A549 (cell line): ENCODE measurements at regions not wholly inside any gene's neighbourhood (a gene's known extent, or its start where the extent isn't known, plus 50 kb on each side); places are given as distances from the start of the nearest gene placed in this dataset.

Experiments
- ATAC-seq, 2 experiments: fragments of 200-7000 bp in 1 of 2; fragments of >200 bp in 1 of 2; cut with Nextera tagmentation in 1 of 2; cut with Tn5 transposase in 1 of 2; 3 replicates each; pipeline versions ENCODE4 v1.8.0 to v1.9.1; 2018 to 2020; ENCODE audit warnings: mild to moderate bottlenecking in 1 of 2, moderate library complexity in 1 of 2
- CTCF ChIA-PET: fragments of 300-600 bp; sonication (Branson Sonifier 250); formaldehyde crosslinking; extraction: SDS; loops from one replicate; lab custom pipeline; 2021; ENCODE audit warnings: antibody characterized with exemption, inconsistent platforms; lab: Yijun Ruan, JAX
- POLR2A ChIA-PET: fragments of 350-600 bp; formaldehyde crosslinking; extraction: SDS; loops from one replicate; lab custom pipeline; 2021; ENCODE audit warnings: antibody characterized with exemption, inconsistent platforms; lab: Yijun Ruan, JAX
- DNase-seq, 2 experiments: peaks; one replicate each; pipeline versions ENCODE4 v3.0.0 to v3.0.0-alpha.2; 2011 to 2016; ENCODE audit warnings: low read depth in 1 of 2, low spot score in 1 of 2
- FAIRE-seq: peaks from 2 replicates; lab custom pipeline; 2011; peaks lifted over from hg19 to GRCh38; lab: Jason Lieb, UNC
- H3K27ac ChIP-seq, 2 experiments: fragments of >200 bp; sonication (Bioruptor Twin); formaldehyde crosslinking; 3 replicates each; pipeline ENCODE4 v1.5.1; 2016 to 2017
- H3K4me1 ChIP-seq: fragments of >200 bp; sonication (Bioruptor Twin); formaldehyde crosslinking; 3 replicates; pipeline ENCODE4 v1.6.1; 2016
- H3K4me2 ChIP-seq: fragments of >200 bp; sonication (Bioruptor Twin); formaldehyde crosslinking; 3 replicates; pipeline ENCODE4 v1.6.1; 2016
- H3K4me3 ChIP-seq: fragments of >200 bp; sonication (Bioruptor Twin); formaldehyde crosslinking; 3 replicates; pipeline ENCODE4 v1.5.1; 2016
- H3K9me3 ChIP-seq: fragments of >200 bp; sonication (Bioruptor Twin); formaldehyde crosslinking; 3 replicates; pipeline ENCODE4 v1.6.1; 2016
- ATOH8 ChIP-seq: fragments of 250-450 bp; sonication (Bioruptor Pico); IDR thresholded peaks from 2 replicates; pipeline ENCODE4 v1.5.0; 2020; ENCODE audit warnings: low read depth, mild to moderate bottlenecking, moderate library complexity
- BCL3 ChIP-seq: fragments of >200 bp; sonication (Bioruptor Twin); formaldehyde crosslinking; IDR thresholded peaks from 3 replicates; pipeline ENCODE4 v1.6.1; 2016
- CBX2 ChIP-seq: fragments of 200-600 bp; sonication (generic); IDR thresholded peaks from 2 replicates; pipeline ENCODE4 v1.6.1; 2016; ENCODE audit warnings: low read depth, mild to moderate bottlenecking, borderline replicate concordance
- CBX8 ChIP-seq: fragments of 200-600 bp; sonication (generic); IDR thresholded peaks from 2 replicates; pipeline ENCODE4 v1.6.1; 2016
- CEBPB ChIP-seq, 2 experiments: fragments of >200 bp in 1 of 2; sonication (Bioruptor Twin) in 1 of 2; formaldehyde crosslinking in 1 of 2; IDR thresholded peaks; 2 replicates each; pipeline ENCODE4 v1.6.1; 2012 to 2016
- CHD2 ChIP-seq: fragments of 150-350 bp; IDR thresholded peaks from 2 replicates; pipeline ENCODE4 v1.6.1; 2014; ENCODE audit warnings: low read length; ENCODE audit not compliant: partially characterized antibody
- EHF ChIP-seq: fragments of 250-450 bp; sonication (Bioruptor Pico); IDR thresholded peaks from 2 replicates; pipeline ENCODE4 v1.5.0; 2020; ENCODE audit warnings: mild to moderate bottlenecking
- EHMT2 ChIP-seq: fragments of 200-600 bp; sonication (generic); IDR thresholded peaks from 2 replicates; pipeline ENCODE4 v1.6.1; 2016; ENCODE audit warnings: antibody characterized with exemption, low read depth, mild to moderate bottlenecking, moderate library complexity
- EP300 ChIP-seq, 2 experiments: fragments of >200 bp; sonication (Bioruptor Twin); formaldehyde crosslinking; IDR thresholded peaks; 2 replicates in 1 of 2; 3 replicates in 1 of 2; pipeline ENCODE4 v1.6.1; 2016 to 2017
- FOSB ChIP-seq: fragments of 250-450 bp; sonication (Bioruptor Pico); IDR thresholded peaks from 2 replicates; pipeline ENCODE4 v1.5.0; 2020; ENCODE audit warnings: mild to moderate bottlenecking, moderate library complexity
- FOSL2 ChIP-seq, 2 experiments: fragments of 450-650 bp in 1 of 2; fragments of >200 bp in 1 of 2; sonication (Bioruptor Twin) in 1 of 2; formaldehyde crosslinking; IDR thresholded peaks; 2 replicates each; pipeline versions ENCODE4 v1.5.0 to v1.6.1; 2016 to 2020; ENCODE audit warnings: mild to moderate bottlenecking in 1 of 2, moderate library complexity in 1 of 2
- GATA3 ChIP-seq: IDR thresholded peaks from 2 replicates; pipeline ENCODE4 v1.6.1; 2012; ENCODE audit warnings: borderline replicate concordance
- HDAC2 ChIP-seq: fragments of 200-600 bp; sonication (generic); IDR thresholded peaks from 2 replicates; pipeline ENCODE4 v1.6.1; 2016
- HOXB13 ChIP-seq: fragments of 250-450 bp; sonication (Bioruptor Pico); IDR thresholded peaks from 2 replicates; pipeline ENCODE4 v1.5.0; 2020; ENCODE audit warnings: low read depth, mild to moderate bottlenecking, moderate library complexity
- HOXB5 ChIP-seq: fragments of 250-450 bp; sonication (Bioruptor Pico); IDR thresholded peaks from 2 replicates; pipeline ENCODE4 v1.5.0; 2020; ENCODE audit warnings: mild to moderate bottlenecking, moderate library complexity
- JUNB ChIP-seq: fragments of >200 bp; sonication (Bioruptor Twin); formaldehyde crosslinking; IDR thresholded peaks from 2 replicates; pipeline ENCODE4 v1.6.1; 2016
- KDM1A ChIP-seq: fragments of 200-600 bp; sonication (generic); IDR thresholded peaks from 2 replicates; pipeline ENCODE4 v1.6.1; 2016; ENCODE audit warnings: low read depth, mild to moderate bottlenecking
- KDM5A ChIP-seq: fragments of 200-600 bp; sonication (generic); IDR thresholded peaks from 2 replicates; pipeline ENCODE4 v1.6.1; 2016; ENCODE audit warnings: antibody characterized with exemption, mild to moderate bottlenecking
- NFE2L2 ChIP-seq: fragments of 150-350 bp; conservative IDR thresholded peaks from 2 replicates; pipeline ENCODE4 v1.6.1; 2014; ENCODE audit warnings: low read length
- NPAS2 ChIP-seq: fragments of 250-450 bp; sonication (Bioruptor Pico); IDR thresholded peaks from 2 replicates; pipeline ENCODE4 v1.8.0; 2022; ENCODE audit warnings: mild to moderate bottlenecking, moderate library complexity, borderline replicate concordance
- POLR2AphosphoS2 ChIP-seq: conservative IDR thresholded peaks from 2 replicates; pipeline ENCODE4 v1.6.1; 2012; ENCODE audit warnings: low read length, improper control_type of control experiment, inconsistent platforms
- RAD21 ChIP-seq, 2 experiments: fragments of >200 bp in 1 of 2; sonication (Bioruptor Twin) in 1 of 2; formaldehyde crosslinking in 1 of 2; IDR thresholded peaks in 1 of 2; conservative IDR thresholded peaks in 1 of 2; 2 replicates in 1 of 2; 3 replicates in 1 of 2; pipeline ENCODE4 v1.6.1; 2012 to 2018; ENCODE audit warnings: inconsistent platforms in 1 of 2
- TP53 ChIP-seq: fragments of 250-450 bp; sonication (Bioruptor Pico); IDR thresholded peaks from 2 replicates; pipeline ENCODE4 v1.5.0; 2021; ENCODE audit warnings: mild to moderate bottlenecking, moderate library complexity
- ZC3H11A ChIP-seq: fragments of 450-650 bp; IDR thresholded peaks from 2 replicates; pipeline ENCODE4 v1.6.1; 2014; ENCODE audit warnings: antibody characterized with exemption, mild to moderate bottlenecking
- ZNF302 ChIP-seq: fragments of 250-450 bp; sonication (Bioruptor Pico); IDR thresholded peaks from 2 replicates; pipeline ENCODE4 v1.9.0; 2021; ENCODE audit warnings: inconsistent platforms, mild to moderate bottlenecking, moderate library complexity
- ZSCAN20 ChIP-seq: fragments of 250-450 bp; sonication (Bioruptor Pico); IDR thresholded peaks from 2 replicates; pipeline ENCODE4 v1.8.0; 2022; ENCODE audit warnings: mild to moderate bottlenecking, moderate library complexity
- WGBS: methylation state at CpG from one replicate; pipeline ENCODE4 v1.1.6; 2017; ENCODE audit errors: missing lambda C conversion rate; 5-methylcytosine and 5-hydroxymethylcytosine counted together
- TF ChIP-seq, protein P1 (sequence below): fragments of 450-650 bp; IDR thresholded peaks from 2 replicates; pipeline ENCODE4 v1.6.1; 2014; ENCODE audit warnings: antibody characterized with exemption

DNA sequence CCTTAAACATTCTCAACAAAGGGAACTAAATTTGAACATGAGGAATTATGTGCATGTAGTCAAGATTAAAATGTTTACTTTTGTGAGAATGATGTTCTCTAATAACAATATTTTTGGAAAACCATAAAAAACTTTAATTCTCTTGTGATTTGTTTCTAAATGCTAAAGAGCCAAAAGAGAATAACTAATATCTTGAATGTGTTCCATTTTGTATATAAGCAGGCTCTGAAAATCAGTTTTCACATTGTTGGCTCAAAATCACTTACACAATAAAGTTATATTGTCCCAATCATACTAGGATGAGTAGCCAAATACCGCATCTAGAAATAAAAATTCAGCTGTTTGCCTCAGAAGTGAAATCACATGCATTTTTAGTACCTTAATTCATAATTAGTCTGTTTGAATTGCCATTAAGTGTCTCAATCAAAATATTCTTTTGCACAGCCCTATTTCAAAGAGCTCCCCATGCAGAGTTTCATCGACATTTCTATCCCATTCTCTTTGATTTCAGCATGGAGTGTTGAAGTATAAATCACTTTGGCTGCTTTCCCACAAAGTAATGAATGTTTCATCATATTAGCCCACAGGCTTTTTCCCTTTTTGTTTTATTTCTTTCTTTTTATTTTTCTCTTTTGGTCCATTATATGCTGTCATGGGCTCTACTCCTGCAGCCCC is 420.3 kb upstream of the POM121L12 start:
- H3K4me1 ChIP-seq, result no peaks in the 10 kb centered on the region
- whole genome bisulfite sequencing, result 4% methylated on average over 2 of the region's 2 CpGs
- H3K4me3 ChIP-seq, result no peak overlapping the region
- DNase-seq, result no peak
- H3K9me3 ChIP-seq, result 0 out of 3 replicates have a peak, but pooled peaks cover 3% of the 10 kb centered on the region
- POLR2A ChIA-PET, result no interaction called here
- no peak for ATAC-seq
- TF ChIP-seq HOXB5 (no peak), FOSL2 (IDR thresholded peaks at IDR 0.05) (no peak), FOSL2 (CRISPR knock-in tag; IDR thresholded peaks at IDR 0.05) (no peak), EHF (CRISPR knock-in tag) (no peak), GATA3 (no peak), JUNB (no peak), CHD2 (no peak), ZSCAN20 (CRISPR knock-in tag) (no peak), NFE2L2 (no peak), EP300 (IDR thresholded peaks at IDR 0.05) (no peak), ZC3H11A (no peak), CBX8 (no peak), HDAC2 (no peak), POLR2AphosphoS2 (no peak), HOXB13 (CRISPR knock-in tag) (no peak), NPAS2 (CRISPR knock-in tag) (no peak)
- TF ChIP-seq, protein P1, sequence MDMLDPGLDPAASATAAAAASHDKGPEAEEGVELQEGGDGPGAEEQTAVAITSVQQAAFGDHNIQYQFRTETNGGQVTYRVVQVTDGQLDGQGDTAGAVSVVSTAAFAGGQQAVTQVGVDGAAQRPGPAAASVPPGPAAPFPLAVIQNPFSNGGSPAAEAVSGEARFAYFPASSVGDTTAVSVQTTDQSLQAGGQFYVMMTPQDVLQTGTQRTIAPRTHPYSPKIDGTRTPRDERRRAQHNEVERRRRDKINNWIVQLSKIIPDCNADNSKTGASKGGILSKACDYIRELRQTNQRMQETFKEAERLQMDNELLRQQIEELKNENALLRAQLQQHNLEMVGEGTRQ, result no peak
- TF ChIP-seq, all 56 proteins: peak for 0
- CTCF ChIA-PET, result no interaction called here
- FAIRE-seq, result no peak
- Histone ChIP-seq H3K27ac (no peak overlapping the region), H3K4me2 (no peak overlapping the region)

- no peak for FAIRE-seq
- H3K9me3 ChIP-seq, result 0 out of 3 replicates have a peak, but pooled peaks cover 3% of the 10 kb centered on the region
- no peak overlapping the region for H3K27ac ChIP-seq
- H3K4me3 ChIP-seq, result no peak overlapping the region
- H3K4me2 ChIP-seq, result no peak overlapping the region
- 11% methylated on average over 6 of the region's 6 CpGs for WGBS
- TF ChIP-seq KDM1A, result no peak
- ChIA-PET POLR2A (no interaction called here), CTCF (no interaction called here)
- no peak for DNase-seq
- no peak for ATAC-seq
- no peaks in the 10 kb centered on the region for H3K4me1 ChIP-seq
Observed at GRCh38 chr7:52609511-52609910, 425.9 kb upstream of the POM121L12 start.

DNA sequence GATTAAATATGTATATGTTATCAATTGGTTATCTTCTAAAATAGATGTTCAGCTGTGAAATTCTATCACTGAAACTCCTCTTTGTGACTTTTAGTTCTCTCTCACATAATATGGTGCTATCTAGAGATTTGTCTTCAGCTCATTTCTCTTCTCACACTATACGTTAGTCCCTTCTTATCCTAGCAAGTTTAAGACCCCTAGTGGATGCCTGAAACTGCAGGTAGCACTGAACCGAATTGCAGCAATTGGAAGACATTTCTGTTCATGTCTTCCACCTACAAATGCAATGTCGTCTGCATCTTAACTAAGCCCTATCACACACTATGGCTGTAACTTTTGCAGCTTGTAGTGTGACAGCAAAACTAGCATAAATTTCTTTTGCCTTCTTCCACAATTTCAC is 442.7 kb upstream of the POM121L12 start:
- no peak for DNase-seq

More for the DNA sequence above, 442.7 kb upstream of the POM121L12 start:
- Histone ChIP-seq H3K27ac (no peak overlapping the region), H3K9me3 (0 out of 3 replicates have a peak, but pooled peaks cover 3% of the 10 kb centered on the region), H3K4me2 (no peak overlapping the region), H3K4me1 (no peaks in the 10 kb centered on the region)
- FAIRE-seq (no peak), ATAC-seq (no peak)
- TF ChIP-seq EHMT2 (no peak), HOXB13 (CRISPR knock-in tag) (no peak), KDM5A (no peak), ZSCAN20 (CRISPR knock-in tag) (no peak), ATOH8 (CRISPR knock-in tag) (no peak), CBX2 (no peak), CEBPB (IDR thresholded peaks at IDR 0.05) (no peak), EHF (CRISPR knock-in tag) (no peak), TP53 (no peak), EP300 (IDR thresholded peaks at IDR 0.05) (no peak), NFE2L2 (no peak), BCL3 (no peak), FOSB (CRISPR knock-in tag) (no peak), RAD21 (conservative IDR thresholded peaks at IDR 0.05 in 1 of 2, IDR thresholded peaks at IDR 0.05 in 1 of 2) (no peak), HDAC2 (no peak), ZNF302 (CRISPR knock-in tag) (no peak)
- TF ChIP-seq, all 56 proteins: peak for 0
- WGBS, result 5% methylated on average over 3 of the region's 3 CpGs
- POLR2A ChIA-PET, result no interaction called here
- no peak overlapping the region for H3K4me3 ChIP-seq
- CTCF ChIA-PET, result no interaction called here
